ENCODE measurements at regions not wholly inside any gene's neighbourhood (a gene's known extent, or its start where the extent isn't known, plus 50 kb on each side); places are given as distances from the start of the nearest gene placed in this dataset.

- H3K4me3 ChIP-seq (ENCODE audit: low read length) = no peak overlapping the region
- H3K9me3 ChIP-seq (ENCODE audit: low read length) = no peaks in the 10 kb centered on the region
- no peaks in the 10 kb centered on the region for H3K79me2 ChIP-seq (replicated peaks; ENCODE audit: insufficient read depth, low read length)
- no peaks in the 10 kb centered on the region for H3K36me3 ChIP-seq (ENCODE audit: insufficient read depth, low read length)
- H4K20me1 ChIP-seq (ENCODE audit: insufficient read depth) = no peaks in the 10 kb centered on the region
- no peaks in the 10 kb centered on the region for H3K27me3 ChIP-seq (ENCODE audit: insufficient read depth, low read depth, low read length)
- H3K4me2 ChIP-seq (ENCODE audit: low read length) = no peak overlapping the region
- H2AFZ ChIP-seq (ENCODE audit: low read depth, low read length) = no peak overlapping the region
- no peak overlapping the region for H3K9ac ChIP-seq (ENCODE audit: low read length)
- no peak for TF ChIP-seq EP300 (conservative IDR thresholded peaks at IDR 0.05; ENCODE audit: poor library complexity, severe bottlenecking)
- TF ChIP-seq RAD21 (conservative IDR thresholded peaks at IDR 0.05) = no peak
- TF ChIP-seq MXI1 (conservative IDR thresholded peaks at IDR 0.05; ENCODE audit: poor library complexity, severe bottlenecking) = no peak
- TF ChIP-seq SMC3 (conservative IDR thresholded peaks at IDR 0.05; ENCODE audit: poor library complexity) = no peak
- no peak for TF ChIP-seq REST (IDR thresholded peaks at IDR 0.05; ENCODE audit: borderline replicate concordance)
- TF ChIP-seq, protein P1, sequence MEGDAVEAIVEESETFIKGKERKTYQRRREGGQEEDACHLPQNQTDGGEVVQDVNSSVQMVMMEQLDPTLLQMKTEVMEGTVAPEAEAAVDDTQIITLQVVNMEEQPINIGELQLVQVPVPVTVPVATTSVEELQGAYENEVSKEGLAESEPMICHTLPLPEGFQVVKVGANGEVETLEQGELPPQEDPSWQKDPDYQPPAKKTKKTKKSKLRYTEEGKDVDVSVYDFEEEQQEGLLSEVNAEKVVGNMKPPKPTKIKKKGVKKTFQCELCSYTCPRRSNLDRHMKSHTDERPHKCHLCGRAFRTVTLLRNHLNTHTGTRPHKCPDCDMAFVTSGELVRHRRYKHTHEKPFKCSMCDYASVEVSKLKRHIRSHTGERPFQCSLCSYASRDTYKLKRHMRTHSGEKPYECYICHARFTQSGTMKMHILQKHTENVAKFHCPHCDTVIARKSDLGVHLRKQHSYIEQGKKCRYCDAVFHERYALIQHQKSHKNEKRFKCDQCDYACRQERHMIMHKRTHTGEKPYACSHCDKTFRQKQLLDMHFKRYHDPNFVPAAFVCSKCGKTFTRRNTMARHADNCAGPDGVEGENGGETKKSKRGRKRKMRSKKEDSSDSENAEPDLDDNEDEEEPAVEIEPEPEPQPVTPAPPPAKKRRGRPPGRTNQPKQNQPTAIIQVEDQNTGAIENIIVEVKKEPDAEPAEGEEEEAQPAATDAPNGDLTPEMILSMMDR (IDR thresholded peaks at IDR 0.05; ENCODE audit: poor library complexity, severe bottlenecking) = no peak
- H3K9me2 ChIP-seq (ENCODE audit: insufficient read depth, low read length) = no peaks in the 10 kb centered on the region
- H3K27ac ChIP-seq (ENCODE audit: low read length) = no peak overlapping the region
- H3F3A ChIP-seq (ENCODE audit: insufficient read depth, low read length, poor library complexity, severe bottlenecking) = no peaks in the 10 kb centered on the region
These were observed 139.2 kb upstream of the JUN start for GRCh38 chr1:58923090-58923470.

- Histone ChIP-seq H3K79me2 (replicated peaks; ENCODE audit: insufficient read depth, low read length) (no peaks in the 10 kb centered on the region), H3K9me2 (ENCODE audit: insufficient read depth, low read length) (no peaks in the 10 kb centered on the region), H3K9ac (ENCODE audit: low read length) (no peak overlapping the region), H3K27me3 (ENCODE audit: insufficient read depth, low read depth, low read length) (no peaks in the 10 kb centered on the region), H3K4me2 (ENCODE audit: low read length) (no peak overlapping the region), H3K4me3 (ENCODE audit: low read length) (no peak overlapping the region), H3F3A (ENCODE audit: insufficient read depth, low read length, poor library complexity, severe bottlenecking) (no peaks in the 10 kb centered on the region), H2AFZ (ENCODE audit: low read depth, low read length) (no peak overlapping the region), H3K27ac (ENCODE audit: low read length) (no peak overlapping the region), H3K36me3 (ENCODE audit: insufficient read depth, low read length) (no peaks in the 10 kb centered on the region), H4K20me1 (ENCODE audit: insufficient read depth) (no peaks in the 10 kb centered on the region), H3K9me3 (ENCODE audit: low read length) (no peaks in the 10 kb centered on the region)
- TF ChIP-seq RAD21 (conservative IDR thresholded peaks at IDR 0.05) (no peak), SMC3 (conservative IDR thresholded peaks at IDR 0.05; ENCODE audit: poor library complexity) (no peak), REST (IDR thresholded peaks at IDR 0.05; ENCODE audit: borderline replicate concordance) (no peak), POLR2AphosphoS5 (IDR thresholded peaks at IDR 0.05) (no peak), MXI1 (conservative IDR thresholded peaks at IDR 0.05; ENCODE audit: poor library complexity, severe bottlenecking) (no peak), EZH2 (IDR thresholded peaks at IDR 0.05; ENCODE audit: borderline replicate concordance, insufficient read depth, low read length, poor library complexity, severe bottlenecking) (no peak), TAF1 (IDR thresholded peaks at IDR 0.05; ENCODE audit: low read depth) (no peak), EP300 (conservative IDR thresholded peaks at IDR 0.05; ENCODE audit: poor library complexity, severe bottlenecking) (no peak)
- TF ChIP-seq, protein P1 (IDR thresholded peaks at IDR 0.05; ENCODE audit: poor library complexity, severe bottlenecking) = no peak
These were observed 140.2 kb upstream of the JUN start for GRCh38 chr1:58924016-58924565.
